HG03442 (cell line): ENCODE measurements at regions not wholly inside any gene's neighbourhood (a gene's known extent, or its start where the extent isn't known, plus 50 kb on each side); places are given as distances from the start of the nearest gene placed in this dataset.
"Not testable (repeated sequence)": the region's sequence is repeated elsewhere in the genome, so short reads cannot be mapped to it uniquely, and the experiment has no call there.

Source experiments
- ATAC-seq: cut with Tn5 transposase; IDR thresholded peaks from one replicate; pipeline ENCODE4 v1.9.1; 2021; ENCODE audit warnings: mild to moderate bottlenecking, moderate library complexity; ENCODE audit not compliant: unreplicated experiment

DNA sequence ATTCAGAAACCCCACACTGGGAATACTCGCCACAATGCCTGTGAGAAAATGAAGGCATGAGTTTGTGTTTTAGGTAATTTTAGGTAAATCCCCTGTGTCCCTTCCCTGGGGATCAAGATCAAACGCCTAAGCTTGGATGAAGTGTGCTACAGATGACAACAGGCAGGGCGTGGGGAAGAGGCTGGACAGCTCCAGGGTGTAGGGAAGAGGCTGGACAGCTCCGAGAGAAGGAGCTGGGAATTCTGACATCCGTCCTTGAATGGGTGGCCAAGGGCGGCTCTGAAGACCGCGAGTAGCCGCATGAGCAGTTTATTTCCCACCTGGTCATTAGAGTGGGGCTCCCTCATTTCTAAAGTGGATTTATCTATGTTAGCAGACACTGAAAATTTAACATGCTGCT lies 109.7 kb downstream of the RAMP3 start:
- ATAC-seq: no peak

DNA sequence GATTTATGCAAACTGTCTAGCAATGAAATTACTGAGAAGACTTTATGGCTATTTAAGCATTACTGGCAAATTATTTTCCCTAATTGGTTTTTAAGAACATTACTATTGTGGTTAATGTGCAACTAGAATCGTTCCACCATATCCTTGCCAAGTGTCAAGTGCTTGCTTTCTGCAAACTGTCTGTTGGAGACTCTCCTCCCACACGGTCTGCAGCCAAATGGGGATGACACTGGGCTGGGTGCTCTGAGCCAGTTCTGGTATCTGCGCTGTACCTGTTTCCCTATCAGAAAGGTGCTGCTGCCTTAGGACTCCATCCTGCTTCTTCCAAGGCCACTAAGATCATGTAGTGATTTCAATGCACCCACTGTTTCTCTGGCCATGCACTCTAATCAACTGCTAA lies 110.4 kb downstream of the RAMP3 start:
- ATAC-seq: no peak

DNA sequence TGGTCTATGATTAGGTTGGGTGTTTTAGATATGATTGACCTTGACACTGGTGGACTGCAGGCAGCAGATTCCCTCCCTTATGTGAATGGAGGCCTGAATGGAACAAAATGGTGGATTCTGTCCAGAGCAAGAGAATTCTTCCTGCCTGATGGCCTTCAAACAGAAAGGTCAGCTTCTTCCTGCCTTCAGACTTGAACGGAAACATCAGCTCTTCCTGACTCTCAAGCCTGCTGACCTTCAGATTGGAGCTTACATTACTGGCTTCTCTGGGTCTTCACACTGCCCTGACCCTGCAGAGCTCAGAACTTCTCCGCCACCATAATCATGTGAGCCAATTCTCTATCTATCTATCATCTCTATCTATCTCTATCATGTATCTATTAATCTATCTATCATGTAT lies 111.6 kb downstream of the RAMP3 start:
- ATAC-seq: no peak

GRCh38 chr7:45278763-45279398 lies 121.3 kb downstream of the RAMP3 start:
- ATAC-seq: no peak

GRCh38 chr7:45289611-45290010 lies 132.0 kb downstream of the RAMP3 start:
- not testable (repeated sequence) for ATAC-seq

DNA sequence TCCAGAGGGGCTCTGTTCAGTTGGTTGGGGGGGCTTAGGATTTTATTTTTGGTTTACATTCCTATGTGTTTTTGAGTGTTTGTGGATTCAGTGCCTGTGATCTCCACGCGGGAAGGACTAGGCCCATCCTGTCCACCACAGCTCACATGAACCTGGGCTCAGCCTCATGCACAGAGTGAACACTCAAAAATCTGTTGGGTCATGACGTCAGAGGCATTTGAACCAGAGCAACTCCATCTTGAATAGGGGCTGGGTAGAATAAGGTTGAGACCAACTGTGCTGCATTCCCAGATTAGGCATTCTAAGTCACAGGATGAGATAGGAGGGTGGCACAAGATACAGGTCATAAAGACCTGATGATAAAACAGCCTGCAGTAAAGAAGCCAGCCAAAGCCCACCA lies 133.3 kb downstream of the RAMP3 start:
- ATAC-seq: no peak

GRCh38 chr7:45292481-45292880 lies 134.9 kb downstream of the RAMP3 start:
- no peak for ATAC-seq

DNA sequence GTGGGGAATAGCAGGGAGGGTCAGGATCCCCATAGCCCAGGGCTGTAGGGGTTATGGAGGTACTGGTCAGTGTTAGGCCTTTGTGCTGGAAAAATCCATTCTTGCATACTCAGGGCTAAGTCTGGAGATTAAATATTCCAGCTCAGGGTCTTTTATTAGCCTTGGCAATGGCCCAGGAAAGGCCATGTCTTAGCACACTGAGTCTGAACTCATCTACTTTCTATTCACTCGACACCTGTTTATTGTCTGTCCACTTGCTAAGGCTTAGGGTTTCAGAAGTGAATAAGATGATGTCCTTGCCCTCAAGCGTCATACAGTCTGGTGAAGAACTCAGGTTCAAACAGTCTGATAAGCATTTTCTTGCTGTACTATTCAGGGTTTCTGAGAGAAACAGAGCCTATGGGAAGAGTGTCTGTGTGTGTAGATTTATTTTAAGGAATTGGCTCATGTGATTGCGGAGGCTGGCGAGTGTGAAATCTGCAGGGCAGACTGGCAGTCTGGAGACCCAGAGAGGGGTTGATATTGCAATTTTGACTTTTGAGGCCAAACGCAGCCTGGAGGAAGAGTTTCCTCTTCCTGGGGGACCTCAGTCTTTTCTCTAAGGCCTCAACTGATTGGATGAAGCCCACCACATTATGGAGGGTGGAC lies 135.8 kb downstream of the RAMP3 start:
- no peak for ATAC-seq

DNA sequence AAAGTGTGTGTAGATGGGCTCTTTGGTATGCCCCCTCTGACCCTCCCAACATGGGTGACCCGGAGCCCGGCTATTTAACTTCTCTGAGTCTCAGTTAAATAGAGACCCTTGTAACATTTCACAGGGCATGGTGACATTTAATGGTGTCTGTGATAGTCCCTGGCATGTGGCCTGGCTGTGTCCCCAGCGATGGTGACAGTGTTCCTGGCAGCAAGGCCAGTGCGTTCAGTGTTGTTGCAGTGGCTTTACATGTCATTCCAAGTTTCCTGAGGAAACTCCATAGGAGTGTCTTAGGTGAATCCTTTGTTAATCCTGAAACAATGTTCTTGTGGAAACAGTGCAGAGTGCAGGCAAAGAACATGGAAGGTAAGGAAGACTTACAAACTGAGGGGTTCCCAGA lies 137.0 kb downstream of the RAMP3 start:
- no peak for ATAC-seq

- ATAC-seq: no peak
These were observed 137.6 kb downstream of the RAMP3 start for GRCh38 chr7:45295222-45295621.

DNA sequence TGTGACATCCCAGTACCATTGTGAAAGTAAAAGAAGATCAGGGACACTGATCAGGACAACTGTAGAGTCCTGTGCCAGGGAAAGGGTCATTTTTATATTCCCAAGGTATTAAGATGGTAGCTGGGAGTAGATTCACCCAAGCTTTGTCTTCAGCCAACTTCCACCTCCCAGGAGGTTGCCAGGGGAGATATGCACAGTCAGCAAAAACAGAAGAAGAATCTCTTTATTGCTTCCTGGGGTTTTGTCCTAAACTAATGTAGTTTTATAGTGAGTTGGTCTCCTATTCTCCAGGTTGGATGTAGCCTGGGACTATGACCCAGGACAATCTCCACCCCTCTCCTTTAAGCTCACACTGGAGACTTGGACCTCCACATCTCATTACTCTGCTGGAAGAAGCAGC lies 139.2 kb downstream of the RAMP3 start:
- no peak for ATAC-seq

DNA sequence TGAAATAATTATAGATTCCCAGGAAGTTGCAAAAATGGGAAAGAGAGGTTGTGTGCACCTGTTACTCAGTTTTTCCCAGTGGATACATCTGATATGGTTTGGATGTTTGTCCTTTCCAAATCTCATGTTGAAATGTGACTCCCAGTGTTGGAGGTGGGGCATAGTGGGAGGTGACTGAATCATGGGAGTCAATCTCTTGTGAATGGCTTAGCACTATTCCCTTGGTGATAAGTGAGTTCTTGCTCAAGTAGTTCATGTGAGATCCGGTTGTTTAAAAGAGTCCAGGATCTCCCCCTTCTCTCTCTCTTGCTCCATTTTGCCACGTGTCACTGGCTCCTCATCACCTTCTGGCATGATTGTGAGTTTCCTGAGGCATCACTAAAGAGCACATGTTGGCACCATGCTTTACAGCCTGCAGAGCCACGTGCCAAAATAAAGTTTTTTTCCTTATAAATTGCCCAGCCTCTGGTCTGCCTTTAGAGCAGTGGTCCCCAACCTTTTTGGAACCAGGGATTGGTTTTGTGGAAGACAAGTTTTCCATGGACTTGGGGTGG lies 149.2 kb downstream of the RAMP3 start:
- no peak for ATAC-seq

GRCh38 chr7:45311597-45311996 lies 154.0 kb downstream of the RAMP3 start:
- no peak for ATAC-seq

DNA sequence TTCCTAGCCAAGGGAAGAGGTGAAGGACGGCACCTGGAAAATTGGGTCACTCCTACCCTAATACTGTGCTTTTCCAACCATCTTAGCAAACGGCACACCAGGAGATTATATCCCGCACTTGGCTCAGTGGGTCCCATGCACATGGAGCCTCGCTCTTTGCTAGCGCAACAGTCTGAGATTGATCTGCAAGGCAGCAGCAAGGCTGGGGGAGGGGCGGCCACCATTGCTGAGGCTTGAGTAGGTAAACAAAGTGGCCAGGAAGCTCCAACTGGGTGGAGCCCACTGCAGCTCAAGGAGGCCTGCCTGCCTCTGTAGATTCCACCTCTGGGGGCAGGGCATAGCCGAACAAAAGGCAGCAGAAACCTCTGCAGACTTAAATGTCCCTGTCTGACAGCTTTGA lies 157.9 kb downstream of the RAMP3 start:
- not testable (repeated sequence) for ATAC-seq

GRCh38 chr7:45324683-45325237 lies 167.2 kb downstream of the RAMP3 start:
- ATAC-seq: no peak

GRCh38 chr7:45325378-45325777 lies 167.8 kb downstream of the RAMP3 start:
- no peak for ATAC-seq

DNA sequence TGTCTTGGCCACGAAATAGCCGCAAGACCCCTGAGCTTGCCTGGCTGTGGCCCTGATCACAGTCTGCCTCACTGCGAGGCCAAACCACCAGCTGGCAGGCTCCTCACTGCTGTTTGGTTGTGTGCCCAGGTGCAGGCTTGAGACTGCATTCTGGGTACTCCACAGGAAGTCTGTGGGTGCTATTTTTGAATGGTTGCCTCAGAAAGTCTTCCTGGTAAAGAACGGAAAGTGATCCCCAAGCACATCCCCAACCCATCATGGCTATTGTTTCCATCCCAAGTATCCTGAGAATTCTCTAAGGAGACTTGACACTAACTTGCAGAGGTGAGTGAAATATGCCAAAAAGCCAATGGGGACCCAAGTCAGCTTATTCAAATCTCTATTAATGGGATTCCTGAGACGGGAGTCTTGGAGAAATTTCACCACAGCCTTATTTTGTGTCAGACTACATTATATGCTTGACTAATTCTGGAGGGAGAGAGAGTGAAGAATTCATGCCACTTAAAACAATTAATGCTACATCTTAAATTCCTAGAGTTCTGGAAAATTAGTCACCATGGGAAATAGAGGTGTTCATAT lies 170.9 kb downstream of the RAMP3 start:
- no peak for ATAC-seq

DNA sequence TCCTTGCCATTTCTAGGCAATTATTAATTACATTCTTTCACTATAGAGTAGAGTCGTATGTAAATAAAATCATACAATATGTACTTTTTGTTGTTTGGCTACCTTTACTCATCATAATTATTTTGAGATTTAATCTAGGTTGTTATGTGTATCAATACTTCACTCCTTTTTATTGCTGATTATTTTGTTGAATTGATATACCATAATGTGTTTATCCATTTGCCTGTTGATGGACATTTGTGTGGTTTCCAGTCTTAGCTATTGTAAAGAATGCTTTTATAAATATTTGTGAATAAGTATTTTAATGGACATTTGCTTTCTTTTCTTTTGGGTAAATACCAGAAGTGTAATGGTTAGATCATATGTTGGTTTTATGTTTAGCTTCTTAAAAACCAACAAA lies 174.0 kb downstream of the RAMP3 start:
- no peak for ATAC-seq

DNA sequence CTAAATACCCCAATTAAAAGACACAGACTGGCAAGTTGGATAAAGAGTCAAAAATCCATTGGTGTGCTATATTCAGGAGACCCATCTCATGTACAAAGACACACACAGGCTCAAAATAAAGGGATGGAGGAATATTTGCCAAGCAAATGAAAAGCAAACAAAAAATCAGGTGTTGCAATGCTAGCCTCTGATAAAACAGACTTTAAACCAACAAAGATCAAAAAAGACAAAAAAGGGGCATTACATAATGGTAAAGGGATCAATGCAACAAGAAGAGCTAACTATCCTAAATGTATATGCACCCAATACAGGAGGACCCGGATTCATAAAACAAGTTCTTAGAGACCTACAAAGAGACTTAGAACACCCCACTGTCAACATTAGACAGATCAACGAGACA lies 177.4 kb downstream of the RAMP3 start:
- ATAC-seq: not testable (repeated sequence)

DNA sequence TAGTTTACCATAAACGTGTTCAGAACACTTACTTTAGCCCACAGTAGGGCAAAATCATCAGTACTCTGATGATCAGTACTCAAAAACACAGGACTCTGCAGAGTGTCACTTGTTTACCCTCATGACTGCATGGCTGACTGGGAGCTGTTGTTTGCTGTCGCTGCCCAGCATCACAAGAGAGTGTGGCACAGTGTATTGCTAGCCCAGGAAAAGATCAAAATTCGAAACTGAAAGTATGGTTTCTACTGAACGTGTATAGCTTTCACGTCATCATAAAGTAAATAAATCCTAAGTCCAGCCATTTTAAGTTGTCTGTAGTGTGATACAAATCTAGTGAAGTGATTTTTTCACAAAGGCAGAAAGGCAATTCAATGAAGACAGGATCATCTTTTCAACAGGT lies 184.6 kb downstream of the RAMP3 start:
- no peak for ATAC-seq

DNA sequence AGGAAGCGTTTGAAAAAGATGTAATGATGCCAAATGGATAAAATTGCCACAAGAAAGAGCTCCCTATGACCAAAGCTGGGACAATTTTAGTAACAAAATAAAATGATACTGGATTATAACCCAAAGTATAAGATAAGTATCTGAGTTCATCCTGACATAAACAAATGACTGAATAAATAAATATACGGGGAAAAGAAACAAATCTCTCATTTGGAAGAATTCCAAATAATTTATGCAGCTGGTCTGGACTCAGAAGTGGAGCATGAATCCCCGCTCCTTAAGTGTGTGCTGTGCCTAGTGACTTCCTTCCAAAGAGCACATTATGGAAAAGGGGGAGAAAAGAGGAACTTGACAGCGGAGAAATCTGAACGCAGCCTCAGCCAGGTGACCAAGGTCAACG lies 186.2 kb downstream of the RAMP3 start:
- no peak for ATAC-seq

GRCh38 chr7:45347804-45348203 lies 190.2 kb downstream of the RAMP3 start:
- ATAC-seq: no peak
